GM19452 (cell line): ENCODE measurements at regions not wholly inside any gene's neighbourhood (a gene's known extent, or its start where the extent isn't known, plus 50 kb on each side); places are given as distances from the start of the nearest gene placed in this dataset.
"Not testable (repeated sequence)": the region's sequence is repeated elsewhere in the genome, so short reads cannot be mapped to it uniquely, and the experiment has no call there.

Experiments
- ATAC-seq: cut with Tn5 transposase; IDR thresholded peaks from one replicate; pipeline ENCODE4 v1.9.1; 2021; ENCODE audit not compliant: unreplicated experiment

DNA sequence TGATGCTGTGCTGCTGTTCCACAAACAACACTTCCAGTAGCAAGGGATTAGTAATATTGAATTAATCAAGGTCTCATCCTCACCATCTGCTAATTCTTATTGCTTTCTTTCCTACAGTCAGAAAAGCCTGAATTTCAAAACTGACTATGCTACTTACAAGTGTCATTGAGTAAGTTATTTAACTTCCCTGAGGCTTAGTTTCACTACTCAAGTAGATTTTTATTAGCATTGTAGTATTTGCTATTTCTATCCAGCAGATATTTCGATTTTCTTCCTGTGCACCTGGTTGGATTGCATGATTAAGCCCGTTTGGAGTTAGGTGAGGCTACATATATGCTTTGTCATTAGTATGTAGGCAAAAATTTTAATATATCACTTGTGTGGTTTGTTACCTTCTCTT, 591.5 kb downstream of the TRHDE start:
- no peak for ATAC-seq

DNA sequence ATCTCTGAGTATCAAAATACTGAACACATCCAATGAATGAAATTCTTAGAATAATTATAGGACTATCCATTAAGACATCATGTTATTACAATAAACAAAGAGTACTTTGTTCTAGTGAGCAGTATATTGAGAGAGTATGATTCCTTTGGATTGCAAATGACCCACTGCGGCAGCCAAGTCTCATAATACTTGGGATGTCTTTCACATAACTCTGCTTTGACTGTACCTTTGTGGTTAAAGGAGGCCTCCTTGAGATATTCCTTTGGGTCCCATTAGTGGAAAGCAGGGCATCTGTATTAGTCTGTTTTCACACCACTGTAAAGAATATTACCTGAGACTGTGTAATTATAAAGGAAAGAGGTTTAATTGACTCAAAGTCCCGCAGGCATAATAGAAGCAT, 593.8 kb downstream of the TRHDE start:
- ATAC-seq, result no peak

DNA sequence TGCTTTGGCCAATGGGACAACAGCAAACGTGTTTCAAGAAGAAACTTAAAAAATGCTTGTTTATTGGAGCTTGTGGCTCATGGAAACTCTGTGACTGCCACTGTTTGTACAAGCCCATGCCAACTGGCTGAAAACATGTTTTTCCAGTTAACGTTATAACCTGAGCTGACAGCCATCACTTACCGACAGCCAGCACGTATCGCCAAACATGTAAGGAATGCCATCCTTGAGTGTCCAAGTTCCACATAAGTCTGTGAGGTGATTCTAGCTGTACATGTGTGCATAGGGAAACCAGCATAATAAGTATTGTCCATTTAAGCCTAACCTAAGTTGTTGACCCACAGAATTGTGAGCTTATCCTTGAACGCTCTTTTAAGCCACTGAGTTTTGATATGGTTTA, 596.9 kb downstream of the TRHDE start:
- no peak for ATAC-seq

DNA sequence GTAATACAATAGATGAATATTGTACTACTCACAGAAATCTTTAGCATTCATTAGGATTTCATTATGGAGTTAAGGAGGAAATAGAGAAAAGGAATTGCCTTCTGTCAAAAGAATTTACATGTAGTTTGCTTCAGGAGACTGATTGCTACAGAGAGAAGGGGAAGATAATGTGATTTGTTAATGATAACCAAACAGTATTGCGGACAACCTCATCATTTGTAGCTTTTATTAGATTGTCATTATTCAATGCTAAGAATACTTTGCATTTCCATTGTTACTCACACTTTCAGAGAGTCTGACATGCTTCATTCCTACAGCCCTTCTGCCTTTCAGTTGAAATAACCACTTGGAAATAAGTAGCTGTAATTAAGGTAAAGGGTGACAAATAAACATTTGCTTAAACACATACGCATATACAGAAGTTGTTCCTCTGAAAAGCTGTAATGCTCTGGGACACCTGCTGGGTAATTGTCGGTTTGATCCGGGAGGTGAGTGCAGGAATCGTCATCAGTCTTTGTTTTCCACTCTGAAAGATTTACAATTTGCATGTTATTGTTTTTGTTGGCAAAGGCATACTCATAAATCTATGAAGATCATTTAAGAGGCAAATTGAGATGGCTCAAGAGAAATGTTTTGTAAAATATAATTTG, 600.2 kb downstream of the TRHDE start:
- ATAC-seq, result no peak

DNA sequence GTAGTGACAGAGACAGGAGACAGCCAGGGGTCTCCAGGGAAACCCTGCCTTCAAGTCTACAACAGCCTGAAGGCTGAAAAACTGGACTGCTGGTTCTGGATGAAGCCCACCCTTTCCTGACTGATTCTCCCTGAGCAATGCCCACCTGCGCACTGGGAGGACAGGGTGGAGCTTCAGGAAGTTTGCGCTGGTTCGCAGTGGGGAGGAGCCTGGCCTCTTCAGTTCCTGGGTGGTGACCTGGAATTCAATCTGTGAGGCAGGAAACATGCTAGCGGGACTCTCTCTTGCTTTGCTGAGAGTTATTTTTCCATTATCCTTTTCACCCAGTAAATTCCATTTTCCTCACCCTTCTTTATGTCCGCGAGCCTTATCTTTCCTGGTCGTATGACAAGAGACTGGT, 600.8 kb downstream of the TRHDE start:
- no peak for ATAC-seq

DNA sequence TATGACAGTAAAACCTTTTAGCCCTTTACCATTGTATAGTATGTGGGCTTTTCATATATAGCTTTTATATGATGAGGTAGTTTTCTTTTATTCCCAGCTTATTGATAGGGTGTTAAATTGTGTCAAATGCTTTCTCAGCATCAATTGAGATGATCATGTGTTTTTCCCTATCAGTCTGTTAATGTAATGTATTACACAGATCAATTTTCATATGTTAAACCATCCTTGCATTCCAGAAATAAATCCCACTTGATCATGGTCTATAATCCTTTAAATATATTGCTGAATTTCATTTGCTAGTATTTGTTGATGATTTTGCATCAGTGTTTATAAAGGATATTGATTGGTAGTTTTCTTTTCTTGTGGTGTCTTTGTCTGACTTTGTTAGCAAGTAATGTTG, 603.9 kb downstream of the TRHDE start:
- no peak for ATAC-seq

DNA sequence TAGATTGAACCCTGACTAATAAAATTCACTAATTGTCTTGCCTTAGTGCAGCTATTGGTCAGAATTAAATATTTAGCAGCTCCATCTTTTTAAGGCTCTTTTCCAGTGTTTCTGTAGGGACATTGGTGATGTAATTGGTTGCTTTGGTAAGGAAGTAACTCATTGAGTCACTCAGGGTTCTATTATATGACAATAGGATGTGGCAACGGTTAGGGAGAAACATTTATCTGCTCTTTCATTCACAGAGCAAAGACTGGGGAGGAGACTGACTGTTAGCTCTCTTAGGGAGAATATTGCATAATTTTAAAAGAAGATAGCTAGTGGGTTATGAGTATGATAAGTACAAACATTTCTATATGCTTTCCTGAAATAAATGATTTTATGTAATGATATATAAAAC, 616.5 kb downstream of the TRHDE start:
- no peak for ATAC-seq

DNA sequence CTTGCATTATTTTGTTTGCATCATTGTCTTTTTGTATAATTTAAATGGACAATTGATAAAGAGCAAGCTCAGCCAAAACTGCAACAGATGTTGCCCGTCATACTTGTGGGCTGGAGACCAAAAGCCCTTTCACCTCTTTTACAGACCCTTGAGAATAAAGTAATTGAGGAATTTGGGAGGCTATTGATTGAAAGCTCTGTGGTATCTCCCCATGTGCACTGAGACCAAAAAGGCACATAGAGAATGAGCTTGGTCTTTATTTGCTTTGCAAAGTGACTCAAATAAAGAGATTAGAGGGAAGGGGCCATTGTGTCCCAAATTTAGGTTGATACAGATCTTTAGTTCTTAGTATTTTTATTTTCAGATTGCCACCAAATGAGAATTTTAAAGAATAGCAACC, 617.6 kb downstream of the TRHDE start:
- no peak for ATAC-seq

DNA sequence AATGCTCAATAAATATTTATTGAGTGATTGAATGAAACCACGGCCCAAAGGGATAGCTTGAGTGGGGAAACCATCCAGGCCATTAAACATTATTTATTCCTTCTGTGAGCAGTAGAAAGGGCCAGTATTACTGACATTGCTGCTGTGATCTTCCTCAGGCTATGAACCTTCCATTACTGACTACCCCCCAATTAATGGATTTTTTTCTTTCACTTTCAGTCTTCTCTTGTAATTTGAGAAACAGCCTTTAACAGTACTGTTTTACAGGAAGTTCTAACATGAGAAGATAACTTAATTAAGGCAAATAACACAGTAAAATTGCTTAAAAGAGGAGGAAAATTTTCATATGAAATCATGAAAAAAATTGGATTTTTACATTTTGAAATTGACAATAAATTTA, 629.5 kb downstream of the TRHDE start:
- no peak for ATAC-seq

DNA sequence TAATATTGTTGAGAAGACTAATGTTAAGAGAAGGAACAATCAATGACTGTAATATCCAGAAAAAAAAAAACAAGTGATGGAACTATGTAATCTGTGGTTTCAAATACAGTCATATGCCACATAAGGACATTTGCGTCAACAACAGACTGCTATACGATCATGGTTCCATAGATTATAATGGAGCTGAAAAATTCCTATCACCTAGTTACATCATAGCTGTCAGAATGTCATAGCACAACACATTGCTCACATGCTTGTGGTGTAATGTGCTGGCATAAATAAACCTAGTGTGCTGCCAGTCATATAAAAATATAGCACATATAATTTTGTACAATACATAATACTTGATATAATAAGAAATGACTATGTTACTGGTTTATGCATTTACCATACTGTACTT, 653.5 kb downstream of the TRHDE start:
- no peak for ATAC-seq

DNA sequence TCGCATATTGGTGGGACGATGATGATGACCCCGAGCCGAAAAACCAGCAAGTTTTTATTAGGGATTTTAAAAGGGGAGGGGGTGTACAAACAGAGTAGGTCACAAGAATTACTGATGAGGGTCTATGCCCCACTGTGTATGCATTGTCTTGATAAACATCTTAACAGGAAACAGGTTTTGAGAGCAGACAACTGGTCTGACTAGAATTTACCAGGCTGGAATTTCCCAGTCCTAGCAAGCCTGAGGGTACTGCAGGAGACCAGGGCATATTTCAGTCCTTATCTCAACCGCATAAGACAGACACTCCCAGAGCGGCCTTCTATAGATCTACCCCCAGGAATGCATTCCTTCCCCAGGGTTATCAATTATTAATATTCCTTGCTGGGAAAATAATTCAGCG, 659.7 kb downstream of the TRHDE start:
- not testable (repeated sequence) for ATAC-seq

DNA sequence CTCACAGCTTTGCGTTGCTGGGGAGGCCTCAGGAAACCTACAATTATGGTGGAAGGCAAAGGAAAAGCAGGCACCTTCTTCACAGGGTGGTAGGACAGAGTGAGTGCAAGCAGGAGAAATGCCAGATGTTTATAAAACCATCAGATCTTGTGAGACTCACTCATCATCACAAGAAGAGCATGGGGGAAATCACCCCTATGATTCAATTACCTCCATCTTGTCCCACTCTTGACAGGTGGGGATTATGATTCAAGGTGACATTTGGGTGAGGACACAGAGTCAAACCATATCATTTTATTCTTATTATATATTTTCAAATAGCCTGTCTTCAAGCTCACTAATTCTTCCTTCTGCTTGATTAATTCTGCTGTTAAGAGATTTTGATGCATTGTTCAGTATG, 665.3 kb downstream of the TRHDE start:
- ATAC-seq, result no peak

DNA sequence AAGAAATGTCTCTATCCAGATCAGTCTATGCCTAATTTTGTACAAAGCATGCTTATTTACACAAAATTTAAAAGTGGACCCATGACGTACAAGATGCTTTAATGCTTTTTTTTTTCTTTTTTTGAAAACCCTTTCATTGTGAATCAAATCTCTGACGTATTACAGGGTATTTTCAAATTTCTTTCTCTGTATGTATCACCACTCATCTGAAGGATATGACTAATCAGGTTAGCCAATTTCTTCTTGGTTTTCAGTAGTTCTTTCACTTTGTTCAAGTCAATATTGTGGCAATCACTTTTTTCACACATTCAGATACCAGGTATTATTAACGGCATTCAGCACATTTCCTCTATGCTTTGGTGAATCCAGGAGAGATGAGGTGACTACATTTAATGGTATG, 685.3 kb downstream of the TRHDE start:
- ATAC-seq, result no peak

DNA sequence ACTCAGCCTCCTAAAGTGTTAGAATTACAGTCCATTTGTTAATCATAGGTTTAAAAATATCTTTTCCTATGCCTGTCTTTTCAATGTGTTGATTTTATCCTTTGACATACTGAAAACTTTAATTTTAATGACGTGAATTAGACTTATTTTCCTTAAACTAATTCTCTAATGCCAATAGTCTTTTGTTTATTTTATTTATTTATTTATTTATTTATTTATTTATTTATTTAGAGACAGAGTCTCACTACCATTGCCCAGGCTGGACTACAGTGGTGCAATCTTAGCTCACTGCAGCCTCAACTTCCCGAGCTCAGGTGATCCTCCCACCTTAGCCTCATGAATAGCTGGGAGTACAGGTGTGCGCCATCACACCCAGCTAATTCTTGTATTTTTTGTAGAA, 694.5 kb downstream of the TRHDE start:
- ATAC-seq, result no peak

DNA sequence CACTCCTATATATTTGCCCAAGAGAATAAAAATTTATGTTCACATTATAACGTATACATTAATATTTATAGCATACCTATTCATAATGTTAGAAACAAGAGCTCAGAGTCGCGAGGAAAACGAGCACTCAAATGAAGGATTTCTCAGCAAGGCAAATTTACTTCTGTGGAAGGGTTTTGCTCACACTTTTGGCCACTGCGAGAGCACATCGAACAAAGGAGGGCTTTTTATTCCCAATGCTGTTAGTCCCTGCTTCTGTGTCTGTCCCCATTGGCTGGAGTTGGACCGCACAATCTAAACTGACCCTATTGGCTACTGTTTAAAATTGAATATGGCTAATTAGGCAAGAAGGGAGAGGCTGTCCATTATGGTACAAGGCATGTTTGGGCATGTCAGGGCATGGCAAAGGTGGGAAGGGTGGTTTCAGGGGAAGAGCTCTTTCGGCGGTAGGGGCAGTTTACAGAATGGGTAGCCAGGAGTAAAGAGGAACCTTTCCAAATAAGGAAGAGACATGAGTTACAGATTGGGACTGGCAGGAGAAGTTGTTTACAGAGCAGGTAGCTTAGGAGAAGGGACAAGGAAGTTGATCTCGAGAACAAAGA, 702.9 kb downstream of the TRHDE start:
- no peak for ATAC-seq

DNA sequence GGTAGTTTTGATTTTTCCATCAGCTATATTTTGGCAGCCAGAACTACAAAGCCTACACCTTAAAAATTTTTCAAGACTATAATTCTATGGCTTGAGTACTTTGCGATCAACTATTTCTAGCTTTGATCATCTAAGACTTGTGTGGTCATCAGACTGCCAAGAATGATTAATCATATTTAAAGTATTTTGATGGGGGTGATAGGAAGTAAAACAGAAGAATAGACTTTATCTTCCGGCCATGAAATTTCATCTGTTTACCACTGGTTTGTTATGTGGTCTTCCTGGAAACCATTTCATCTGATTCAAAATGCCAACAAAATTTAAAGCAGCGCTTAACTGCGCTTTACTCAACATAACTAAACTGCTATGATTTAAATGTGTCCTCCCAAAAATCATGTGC, 706.8 kb downstream of the TRHDE start:
- ATAC-seq, result no peak

DNA sequence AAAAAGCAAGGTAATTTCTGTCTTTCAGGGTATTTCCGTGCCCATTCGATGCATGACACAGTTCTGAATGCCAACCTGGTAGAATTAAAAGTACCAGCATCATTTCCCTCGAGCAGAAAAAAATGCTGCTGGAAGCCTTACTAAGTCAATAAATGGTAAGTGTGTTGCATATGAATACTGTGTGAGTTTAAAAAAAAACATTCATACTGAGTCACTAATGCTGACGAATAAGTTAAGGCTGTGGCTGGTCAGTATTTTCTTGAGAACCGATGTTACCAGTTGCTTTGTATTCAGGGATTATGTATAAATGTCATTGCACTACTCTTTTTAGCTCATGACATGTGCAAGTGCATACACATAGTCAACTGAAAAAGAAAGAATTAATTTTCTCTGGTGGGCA, 710.2 kb downstream of the TRHDE start:
- no peak for ATAC-seq

DNA sequence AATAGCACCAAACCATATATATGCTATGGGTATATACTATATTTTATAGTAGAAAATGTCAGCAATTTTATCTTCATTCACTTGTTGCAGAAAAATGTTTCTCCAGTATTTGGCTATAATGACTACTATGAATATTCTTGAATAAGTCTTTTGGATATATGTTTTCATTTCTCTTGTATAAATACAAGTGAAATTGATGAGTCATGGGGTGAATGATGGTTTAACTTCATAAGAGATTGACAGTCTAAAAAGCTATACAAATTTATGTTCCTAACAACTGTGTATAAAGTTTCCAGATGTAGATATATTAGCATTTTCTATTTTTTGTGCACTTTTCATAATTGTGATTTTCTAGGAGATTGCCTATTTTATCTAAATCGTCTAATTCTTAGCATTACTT, 714.8 kb downstream of the TRHDE start:
- ATAC-seq, result no peak

DNA sequence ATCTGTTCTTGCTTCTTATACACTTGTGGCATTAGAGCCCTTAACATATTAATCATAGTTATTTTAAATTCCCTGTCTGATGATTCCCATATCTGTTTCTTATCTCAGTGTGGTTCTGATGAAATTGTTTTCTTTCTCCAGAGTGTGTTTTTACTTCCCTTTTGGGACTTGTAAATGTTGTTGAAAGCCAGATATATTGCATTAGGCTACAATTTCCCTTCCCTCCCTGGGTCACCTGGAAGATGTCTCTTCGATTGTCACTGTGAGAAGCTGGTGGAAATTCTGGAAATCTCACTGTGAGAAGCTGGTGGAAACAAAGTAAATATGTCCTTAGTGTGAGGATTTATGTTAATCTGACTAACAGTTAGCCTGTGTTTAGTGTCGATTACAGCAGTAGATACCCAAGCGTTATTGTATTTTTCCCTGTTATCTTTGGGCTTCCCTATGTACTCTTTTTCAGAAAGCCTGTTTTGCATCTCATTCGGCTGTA, 717.3 kb downstream of the TRHDE start:
- no peak for ATAC-seq

DNA sequence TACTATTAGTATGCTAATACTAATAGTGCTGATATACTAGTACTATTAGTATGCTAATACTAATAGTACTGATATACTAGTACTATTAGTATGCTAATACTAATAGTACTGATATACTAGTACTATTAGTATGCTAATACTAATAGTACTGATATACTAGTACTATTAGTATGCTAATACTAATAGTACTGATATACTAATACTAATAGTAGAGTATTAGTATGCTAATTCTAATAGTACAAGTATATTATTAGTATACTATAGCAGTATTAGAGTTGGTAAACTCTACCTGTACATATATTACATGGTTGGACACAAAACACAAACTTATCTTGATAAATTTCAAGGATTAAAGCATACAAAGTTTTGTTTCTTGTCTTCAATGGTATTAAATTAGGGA, 722.9 kb downstream of the TRHDE start:
- ATAC-seq, result not testable (repeated sequence)

DNA sequence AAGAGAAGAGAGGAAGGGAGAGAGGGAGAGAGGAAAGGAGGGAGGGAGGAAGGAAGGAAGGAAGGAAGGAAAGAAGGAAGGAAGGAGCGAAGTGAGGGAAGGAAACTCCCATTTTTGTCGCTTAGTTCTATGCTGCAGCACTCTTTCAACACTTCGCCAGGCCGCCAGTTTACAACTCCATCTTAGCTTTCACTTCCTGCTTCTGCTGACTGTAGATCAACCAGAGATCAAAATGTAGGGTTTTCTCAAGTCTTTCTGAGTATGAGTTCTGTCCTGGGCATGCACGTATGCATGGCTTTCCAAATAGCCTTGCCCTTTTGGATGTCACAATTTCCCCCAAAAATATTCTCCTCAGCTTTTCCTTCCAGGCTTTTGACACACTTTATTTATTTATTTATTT, 723.4 kb downstream of the TRHDE start:
- no peak for ATAC-seq

DNA sequence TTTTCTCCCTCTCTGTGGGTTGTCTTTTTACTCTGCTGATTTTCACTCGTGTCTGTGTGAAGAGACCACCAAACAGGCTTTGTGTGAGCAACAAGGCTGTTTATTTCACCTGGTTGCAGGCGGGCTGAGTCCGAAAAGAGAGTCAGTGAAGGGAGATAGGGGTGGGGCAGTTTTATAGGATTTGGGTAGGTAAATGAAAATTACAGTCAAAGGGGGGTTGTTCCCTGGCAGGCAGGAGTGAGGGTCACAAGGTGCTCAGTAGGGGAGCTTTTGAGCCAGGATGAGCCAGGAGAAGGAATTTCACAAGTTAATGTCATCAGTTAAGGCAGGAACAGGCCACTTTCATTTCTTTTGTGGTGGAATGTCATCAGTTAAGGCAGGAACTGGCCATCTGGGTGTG, 729.6 kb downstream of the TRHDE start:
- ATAC-seq, result not testable (repeated sequence)

DNA sequence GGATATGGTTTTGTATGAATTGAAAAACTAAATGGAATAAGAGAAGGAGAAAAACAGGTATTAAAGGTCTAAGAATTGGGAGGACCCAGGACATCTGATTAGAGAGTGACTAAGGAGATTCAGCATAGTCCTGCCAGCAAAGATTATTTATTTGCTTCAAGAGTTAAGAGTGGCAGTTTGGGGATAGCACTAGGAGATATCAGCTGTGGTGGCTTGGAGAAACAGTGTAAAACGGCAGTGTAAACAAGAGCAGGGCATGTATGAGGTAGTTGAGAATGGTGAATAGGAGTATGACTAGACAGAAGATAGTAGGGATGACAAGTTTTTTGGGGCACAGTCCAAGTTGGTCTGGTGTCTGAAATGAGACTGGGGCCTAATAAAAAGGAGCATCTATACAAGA, 730.3 kb downstream of the TRHDE start:
- not testable (repeated sequence) for ATAC-seq
